OCI-LY7 (cell line): ENCODE measurements at regions not wholly inside any gene's neighbourhood (a gene's known extent, or its start where the extent isn't known, plus 50 kb on each side); places are given as distances from the start of the nearest gene placed in this dataset.
"Not testable (repeated sequence)": the region's sequence is repeated elsewhere in the genome, so short reads cannot be mapped to it uniquely, and the experiment has no call there.

Source experiments
- BruUV-seq: library from RNA; stranded (reverse); fragments of 400-500 nt; replicated peaks from 2 replicates; lab custom pipeline; 2021; lab: Mats Ljungman, UMichigan
- CTCF ChIA-PET: fragments of 300-600 bp; sonication (Branson Sonifier 250); formaldehyde crosslinking; loops from one replicate; lab custom pipeline; 2022; ENCODE audit warnings: antibody characterized with exemption; ENCODE audit not compliant: unreplicated experiment; lab: Charles Lee
- POLR2A ChIA-PET: fragments of 300-600 bp; sonication (Branson Sonifier 250); formaldehyde crosslinking; loops from one replicate; lab custom pipeline; 2022; ENCODE audit warnings: antibody characterized with exemption; lab: Charles Lee
- DNase-seq: peaks from one replicate; pipeline ENCODE4 v3.0.0-alpha.2; 2015; ENCODE audit warnings: low spot score
- H2AFZ ChIP-seq: fragments of 200-600 bp; sonication (generic), shearing (Covaris generic); 2 replicates; pipeline ENCODE4 v1.6.1; 2014; ENCODE audit warnings: mild to moderate bottlenecking, antibody characterized with exemption, low read length, moderate library complexity
- H3K27ac ChIP-seq: fragments of 200-600 bp; sonication (generic); 2 replicates; pipeline ENCODE4 v1.5.1; 2014; ENCODE audit warnings: mixed run types, low read depth, mild to moderate bottlenecking, moderate library complexity, low read length, inconsistent platforms; ENCODE audit not compliant: poor library complexity, severe bottlenecking
- H3K36me3 ChIP-seq: fragments of 200-600 bp; sonication (generic); 2 replicates; pipeline ENCODE4 v1.6.1; 2014; ENCODE audit warnings: mild to moderate bottlenecking, antibody characterized with exemption, low read length, moderate library complexity, mixed read lengths; ENCODE audit not compliant: insufficient read depth
- H3K4me1 ChIP-seq: fragments of 200-600 bp; sonication (generic); 2 replicates; pipeline ENCODE4 v1.5.1; 2014; ENCODE audit warnings: mild to moderate bottlenecking, low read length; ENCODE audit not compliant: insufficient read depth, poor library complexity, severe bottlenecking
- H3K4me2 ChIP-seq: fragments of 200-600 bp; sonication (generic); 2 replicates; pipeline ENCODE4 v1.6.1; 2014; ENCODE audit warnings: mild to moderate bottlenecking, low read length
- H3K4me3 ChIP-seq: fragments of 200-600 bp; sonication (generic); 2 replicates; pipeline ENCODE4 v1.5.1; 2014; ENCODE audit warnings: mild to moderate bottlenecking, low read depth, low read length; ENCODE audit not compliant: poor library complexity, severe bottlenecking
- H3K79me2 ChIP-seq: fragments of 200-600 bp; sonication (generic); 2 replicates; pipeline ENCODE4 v1.6.1; 2016; ENCODE audit warnings: low read depth, mild to moderate bottlenecking, low read length, moderate library complexity, mixed read lengths; ENCODE audit not compliant: insufficient read depth
- H3K9me2 ChIP-seq: fragments of 200-600 bp; sonication (generic); 2 replicates; pipeline ENCODE4 v1.6.1; 2016; ENCODE audit warnings: mild to moderate bottlenecking, low read length, mixed read lengths; ENCODE audit not compliant: insufficient read depth
- H3K9me3 ChIP-seq: fragments of 200-600 bp; sonication (generic); 2 replicates; pipeline ENCODE4 v1.6.1; 2014; ENCODE audit warnings: mild to moderate bottlenecking, mixed run types, low read length, mixed read lengths
- H4K20me1 ChIP-seq: fragments of 200-600 bp; sonication (generic); 2 replicates; pipeline ENCODE4 v1.6.1; 2014; ENCODE audit warnings: mild to moderate bottlenecking, antibody characterized with exemption, low read length, moderate library complexity, mixed read lengths; ENCODE audit not compliant: insufficient read depth
- EZH2phosphoT487 ChIP-seq: fragments of 200-600 bp; sonication (generic); IDR thresholded peaks from 2 replicates; pipeline ENCODE4 v1.6.1; 2018; ENCODE audit warnings: low read depth, borderline replicate concordance, mild to moderate bottlenecking, mixed run types, antibody characterized with exemption, low read length, moderate library complexity, mixed read lengths
- intact Hi-C: fragments of 100-400 bp; cut with micrococcal nuclease; formaldehyde crosslinking; loops from one replicate; pipeline ENCODE4 v1.10.0; 2022; ENCODE audit not compliant: unreplicated experiment
- TF ChIP-seq, protein P1 (sequence below): fragments of 200-600 bp; sonication (generic); conservative IDR thresholded peaks from 2 replicates; pipeline ENCODE4 v1.5.1; 2014; ENCODE audit warnings: mild to moderate bottlenecking, antibody characterized with exemption, low read length, moderate library complexity, mixed read lengths

GRCh38 chr2:180776921-180777320, 203.5 kb upstream of the UBE2E3 start:
- BruUV-seq: no TSS peak

GRCh38 chr2:180775711-180776110, 204.7 kb upstream of the UBE2E3 start:
- no peaks in the 10 kb centered on the region for H4K20me1 ChIP-seq
- no peaks in the 10 kb centered on the region for H3K36me3 ChIP-seq
- no peaks in the 10 kb centered on the region for H3K79me2 ChIP-seq
- H3K9me2 ChIP-seq: no peaks in the 10 kb centered on the region
- H3K4me1 ChIP-seq: no peaks in the 10 kb centered on the region
- no peaks in the 10 kb centered on the region for H3K9me3 ChIP-seq
- BruUV-seq: no TSS peak
- no peak overlapping the region for H3K4me3 ChIP-seq
- DNase-seq: no peak
- no peak overlapping the region for H3K27ac ChIP-seq
- intact Hi-C loops: no loop called here
- POLR2A ChIA-PET: interaction anchor here (0.7 kb wide), 1 partner anchor 79 kb away, joined by 5 read pairs; no protein-coding TSS in a partner anchor
- H2AFZ ChIP-seq: no peak overlapping the region
- no peak overlapping the region for H3K4me2 ChIP-seq
- CTCF ChIA-PET: no interaction called here
- no peak for TF ChIP-seq EZH2phosphoT487
- TF ChIP-seq, protein P1, sequence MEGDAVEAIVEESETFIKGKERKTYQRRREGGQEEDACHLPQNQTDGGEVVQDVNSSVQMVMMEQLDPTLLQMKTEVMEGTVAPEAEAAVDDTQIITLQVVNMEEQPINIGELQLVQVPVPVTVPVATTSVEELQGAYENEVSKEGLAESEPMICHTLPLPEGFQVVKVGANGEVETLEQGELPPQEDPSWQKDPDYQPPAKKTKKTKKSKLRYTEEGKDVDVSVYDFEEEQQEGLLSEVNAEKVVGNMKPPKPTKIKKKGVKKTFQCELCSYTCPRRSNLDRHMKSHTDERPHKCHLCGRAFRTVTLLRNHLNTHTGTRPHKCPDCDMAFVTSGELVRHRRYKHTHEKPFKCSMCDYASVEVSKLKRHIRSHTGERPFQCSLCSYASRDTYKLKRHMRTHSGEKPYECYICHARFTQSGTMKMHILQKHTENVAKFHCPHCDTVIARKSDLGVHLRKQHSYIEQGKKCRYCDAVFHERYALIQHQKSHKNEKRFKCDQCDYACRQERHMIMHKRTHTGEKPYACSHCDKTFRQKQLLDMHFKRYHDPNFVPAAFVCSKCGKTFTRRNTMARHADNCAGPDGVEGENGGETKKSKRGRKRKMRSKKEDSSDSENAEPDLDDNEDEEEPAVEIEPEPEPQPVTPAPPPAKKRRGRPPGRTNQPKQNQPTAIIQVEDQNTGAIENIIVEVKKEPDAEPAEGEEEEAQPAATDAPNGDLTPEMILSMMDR: no peak

More at GRCh38 chr2:180776921-180777320, 203.5 kb upstream of the UBE2E3 start:
- TF ChIP-seq, protein P1: no peak
- no peak for TF ChIP-seq EZH2phosphoT487
- H2AFZ ChIP-seq: no peak overlapping the region
- H3K4me1 ChIP-seq: no peaks in the 10 kb centered on the region
- H3K36me3 ChIP-seq: no peaks in the 10 kb centered on the region
- no peak for DNase-seq
- ChIA-PET POLR2A (no interaction called here), CTCF (no interaction called here)
- H3K79me2 ChIP-seq: no peaks in the 10 kb centered on the region
- H3K9me2 ChIP-seq: no peaks in the 10 kb centered on the region
- H3K4me3 ChIP-seq: no peak overlapping the region
- H3K9me3 ChIP-seq: no peaks in the 10 kb centered on the region
- H4K20me1 ChIP-seq: no peaks in the 10 kb centered on the region
- intact Hi-C loops: no loop called here
- no peak overlapping the region for H3K27ac ChIP-seq
- no peak overlapping the region for H3K4me2 ChIP-seq

DNA sequence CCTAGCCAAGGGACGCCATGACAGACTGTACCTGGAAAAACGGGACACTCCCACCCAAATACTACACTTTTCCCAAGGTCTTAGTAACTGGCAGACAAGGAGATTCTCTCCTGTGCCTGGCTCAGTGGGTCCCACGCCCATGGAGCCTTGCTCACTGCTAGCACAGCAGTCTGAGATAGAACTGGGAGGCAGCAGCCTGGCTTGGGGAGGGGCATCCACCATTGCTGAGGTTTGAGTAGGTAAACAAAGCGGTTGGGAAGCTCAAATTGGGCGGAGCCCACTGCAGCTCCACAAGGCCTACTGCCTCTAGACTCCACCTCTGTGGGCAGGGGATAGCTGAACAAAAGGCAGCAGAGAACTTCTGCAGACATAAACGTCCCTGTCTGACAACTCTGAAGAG, 215.1 kb upstream of the UBE2E3 start:
- POLR2A ChIA-PET, H3K4me2 ChIP-seq, CTCF ChIA-PET: not testable (repeated sequence)

More for the DNA sequence above, 215.1 kb upstream of the UBE2E3 start:
- H3K4me1 ChIP-seq, H3K79me2 ChIP-seq, H3K27ac ChIP-seq, H3K9me2 ChIP-seq, H2AFZ ChIP-seq, H3K9me3 ChIP-seq, H3K4me3 ChIP-seq, intact Hi-C loops, BruUV-seq, H3K36me3 ChIP-seq, H4K20me1 ChIP-seq, DNase-seq: not testable (repeated sequence)
